SK-N-SH treated with all-trans-retinoic acid at 6 μM for 48 hours (cell line): ENCODE measurements at regions not wholly inside any gene's neighbourhood (a gene's known extent, or its start where the extent isn't known, plus 50 kb on each side); places are given as distances from the start of the nearest gene placed in this dataset.

ENCODE experiments used
- ATAC-seq: fragments of 200-7000 bp; cut with Tn5 transposase; 3 replicates; pipeline ENCODE4 v1.9.1; 2020; ENCODE audit warnings: mild to moderate bottlenecking, moderate library complexity
- ARNTL ChIP-seq: fragments of 450-650 bp; formaldehyde crosslinking; IDR thresholded peaks from 2 replicates; pipeline ENCODE4 v1.5.0; 2020; ENCODE audit warnings: low read depth, mild to moderate bottlenecking, moderate library complexity, borderline replicate concordance
- CSDC2 ChIP-seq: fragments of 250-450 bp; sonication (Bioruptor Pico); IDR thresholded peaks from 2 replicates; pipeline ENCODE4 v1.5.0; 2020; ENCODE audit warnings: mild to moderate bottlenecking, moderate library complexity
- CSRNP3 ChIP-seq: fragments of 250-450 bp; sonication (Bioruptor Pico); IDR thresholded peaks from 2 replicates; pipeline ENCODE4 v1.5.1; 2021; ENCODE audit warnings: mild to moderate bottlenecking, moderate library complexity
- ESRRG ChIP-seq: fragments of 250-450 bp; sonication (Bioruptor Pico); IDR thresholded peaks from 2 replicates; pipeline ENCODE4 v1.6.1; 2021; ENCODE audit warnings: mild to moderate bottlenecking
- GLIS3 ChIP-seq: fragments of 250-450 bp; sonication (Bioruptor Pico); IDR thresholded peaks from 2 replicates; pipeline ENCODE4 v1.5.0; 2020; ENCODE audit warnings: mild to moderate bottlenecking, moderate library complexity
- OSR1 ChIP-seq: fragments of 250-450 bp; sonication (Bioruptor Pico); IDR thresholded peaks from 2 replicates; pipeline ENCODE4 v1.8.0; 2022; ENCODE audit warnings: moderate library complexity, mild to moderate bottlenecking, inconsistent platforms
- PATZ1 ChIP-seq: fragments of 250-450 bp; sonication (Bioruptor Pico); IDR thresholded peaks from 2 replicates; pipeline ENCODE4 v1.8.0; 2020; ENCODE audit warnings: mild to moderate bottlenecking, moderate library complexity, borderline replicate concordance
- PPARA ChIP-seq: fragments of 250-450 bp; sonication (Bioruptor Pico); IDR thresholded peaks from 2 replicates; pipeline ENCODE4 v1.5.0; 2020; ENCODE audit warnings: mild to moderate bottlenecking, borderline replicate concordance
- SNAI2 ChIP-seq: fragments of 250-450 bp; sonication (Bioruptor Pico); IDR thresholded peaks from 2 replicates; pipeline ENCODE4 v1.5.0; 2020; ENCODE audit warnings: mild to moderate bottlenecking, moderate library complexity
- TCF4 ChIP-seq: fragments of 250-450 bp; sonication (Bioruptor Pico); IDR thresholded peaks from 2 replicates; pipeline ENCODE4 v1.8.0; 2021; ENCODE audit warnings: mild to moderate bottlenecking, moderate library complexity, borderline replicate concordance
- ZC3H10 ChIP-seq: fragments of 250-450 bp; sonication (Bioruptor Pico); IDR thresholded peaks from 2 replicates; pipeline ENCODE4 v1.5.1; 2021; ENCODE audit warnings: mild to moderate bottlenecking, moderate library complexity
- ZFP3 ChIP-seq: fragments of 250-450 bp; sonication (Bioruptor Pico); IDR thresholded peaks from 2 replicates; pipeline ENCODE4 v1.5.0; 2020; ENCODE audit warnings: mild to moderate bottlenecking, moderate library complexity
- ZFP30 ChIP-seq: fragments of 450-650 bp; formaldehyde crosslinking; IDR thresholded peaks from 2 replicates; pipeline ENCODE4 v1.5.0; 2022; ENCODE audit warnings: mild to moderate bottlenecking, moderate library complexity
- ZNF565 ChIP-seq: fragments of 450-650 bp; formaldehyde crosslinking; conservative IDR thresholded peaks from 2 replicates; pipeline ENCODE4 v1.5.0; 2020; ENCODE audit warnings: low read depth, mild to moderate bottlenecking, moderate library complexity
- ZNF70 ChIP-seq: fragments of 450-650 bp; formaldehyde crosslinking; IDR thresholded peaks from 2 replicates; pipeline ENCODE4 v1.5.0; 2020; ENCODE audit warnings: mild to moderate bottlenecking, moderate library complexity
- ZNF8 ChIP-seq: fragments of 450-650 bp; formaldehyde crosslinking; IDR thresholded peaks from 2 replicates; pipeline ENCODE4 v1.5.0; 2020; ENCODE audit warnings: mild to moderate bottlenecking, moderate library complexity
- TF ChIP-seq, protein P1 (sequence below): fragments of 250-450 bp; sonication (Bioruptor Pico); IDR thresholded peaks from 2 replicates; pipeline ENCODE4 v1.5.0; 2020; ENCODE audit warnings: mild to moderate bottlenecking, moderate library complexity
- TF ChIP-seq, protein P2 (sequence below): fragments of 250-450 bp; sonication (Bioruptor Pico); IDR thresholded peaks from 2 replicates; pipeline ENCODE4 v1.8.0; 2021; ENCODE audit warnings: low read depth, mild to moderate bottlenecking, moderate library complexity, borderline replicate concordance

DNA sequence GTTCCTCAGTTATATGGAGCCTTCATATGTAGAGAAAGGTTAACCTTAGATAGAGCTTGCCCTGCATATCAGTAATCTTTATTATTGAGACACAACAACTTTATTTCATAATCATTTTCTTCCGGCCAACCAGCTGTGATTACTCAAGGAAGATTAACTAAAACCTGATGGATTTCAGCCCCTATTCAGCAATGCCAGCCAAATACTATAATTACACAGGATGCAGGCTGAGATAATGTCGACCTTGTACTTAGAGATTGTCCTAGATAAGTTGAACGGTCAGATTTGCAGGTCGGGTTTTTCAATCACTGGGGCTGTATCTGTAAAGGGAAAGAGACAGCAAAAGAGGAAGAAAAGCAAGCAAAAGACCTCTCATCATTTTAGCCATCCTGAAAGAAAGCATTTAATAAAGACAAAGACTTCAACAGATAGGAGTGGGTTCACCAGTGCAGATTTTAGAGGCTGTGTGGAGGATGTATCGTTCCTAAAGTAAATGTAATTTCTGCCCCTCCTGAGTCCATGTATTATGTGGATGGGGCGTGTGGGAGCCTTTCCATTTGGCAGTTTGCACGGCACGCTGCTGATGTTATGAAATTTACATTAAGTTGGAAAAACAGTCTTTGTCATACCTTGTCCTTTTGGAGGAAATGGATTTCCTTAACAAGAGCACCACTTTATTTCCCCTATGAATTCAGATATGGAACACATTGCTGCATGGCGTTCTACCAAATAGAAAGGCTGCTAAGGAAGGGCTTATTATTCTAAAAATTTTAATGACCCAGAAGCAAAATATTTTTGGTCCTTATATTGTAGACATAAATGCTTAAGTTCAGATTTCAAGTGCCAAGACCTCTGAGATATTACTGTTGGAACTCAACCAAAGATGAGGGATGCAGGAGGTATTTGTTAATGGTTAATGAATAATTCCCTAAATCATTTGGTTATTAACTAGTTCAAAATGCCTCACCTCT lies 496.7 kb downstream of the SPRY1 start (continued):
- TF ChIP-seq, protein P1, sequence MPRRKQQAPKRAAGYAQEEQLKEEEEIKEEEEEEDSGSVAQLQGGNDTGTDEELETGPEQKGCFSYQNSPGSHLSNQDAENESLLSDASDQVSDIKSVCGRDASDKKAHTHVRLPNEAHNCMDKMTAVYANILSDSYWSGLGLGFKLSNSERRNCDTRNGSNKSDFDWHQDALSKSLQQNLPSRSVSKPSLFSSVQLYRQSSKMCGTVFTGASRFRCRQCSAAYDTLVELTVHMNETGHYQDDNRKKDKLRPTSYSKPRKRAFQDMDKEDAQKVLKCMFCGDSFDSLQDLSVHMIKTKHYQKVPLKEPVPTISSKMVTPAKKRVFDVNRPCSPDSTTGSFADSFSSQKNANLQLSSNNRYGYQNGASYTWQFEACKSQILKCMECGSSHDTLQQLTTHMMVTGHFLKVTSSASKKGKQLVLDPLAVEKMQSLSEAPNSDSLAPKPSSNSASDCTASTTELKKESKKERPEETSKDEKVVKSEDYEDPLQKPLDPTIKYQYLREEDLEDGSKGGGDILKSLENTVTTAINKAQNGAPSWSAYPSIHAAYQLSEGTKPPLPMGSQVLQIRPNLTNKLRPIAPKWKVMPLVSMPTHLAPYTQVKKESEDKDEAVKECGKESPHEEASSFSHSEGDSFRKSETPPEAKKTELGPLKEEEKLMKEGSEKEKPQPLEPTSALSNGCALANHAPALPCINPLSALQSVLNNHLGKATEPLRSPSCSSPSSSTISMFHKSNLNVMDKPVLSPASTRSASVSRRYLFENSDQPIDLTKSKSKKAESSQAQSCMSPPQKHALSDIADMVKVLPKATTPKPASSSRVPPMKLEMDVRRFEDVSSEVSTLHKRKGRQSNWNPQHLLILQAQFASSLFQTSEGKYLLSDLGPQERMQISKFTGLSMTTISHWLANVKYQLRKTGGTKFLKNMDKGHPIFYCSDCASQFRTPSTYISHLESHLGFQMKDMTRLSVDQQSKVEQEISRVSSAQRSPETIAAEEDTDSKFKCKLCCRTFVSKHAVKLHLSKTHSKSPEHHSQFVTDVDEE (CRISPR knock-in tag): peak; percentile 95
- TF ChIP-seq PPARA (CRISPR knock-in tag): no peak
- TF ChIP-seq CSDC2 (CRISPR knock-in tag): 0 out of 2 replicates have a peak, but pooled peaks have one; percentile 29
- TF ChIP-seq GLIS3 (CRISPR knock-in tag): peak; percentile 67

- TF ChIP-seq PPARA (CRISPR knock-in tag) (no peak), OSR1 (CRISPR knock-in tag) (no peak), ZNF70 (CRISPR knock-in tag) (no peak), TCF4 (CRISPR knock-in tag) (no peak), CSDC2 (CRISPR knock-in tag) (no peak), GLIS3 (CRISPR knock-in tag) (no peak), ZFP30 (CRISPR knock-in tag) (no peak), ESRRG (CRISPR knock-in tag) (no peak), SNAI2 (CRISPR knock-in tag) (no peak), CSRNP3 (no peak), ZNF565 (CRISPR knock-in tag) (no peak), ZC3H10 (CRISPR knock-in tag) (no peak), PATZ1 (CRISPR knock-in tag) (no peak), ARNTL (CRISPR knock-in tag) (no peak), ZNF8 (CRISPR knock-in tag) (no peak), ZFP3 (no peak)
- TF ChIP-seq, protein P2, sequence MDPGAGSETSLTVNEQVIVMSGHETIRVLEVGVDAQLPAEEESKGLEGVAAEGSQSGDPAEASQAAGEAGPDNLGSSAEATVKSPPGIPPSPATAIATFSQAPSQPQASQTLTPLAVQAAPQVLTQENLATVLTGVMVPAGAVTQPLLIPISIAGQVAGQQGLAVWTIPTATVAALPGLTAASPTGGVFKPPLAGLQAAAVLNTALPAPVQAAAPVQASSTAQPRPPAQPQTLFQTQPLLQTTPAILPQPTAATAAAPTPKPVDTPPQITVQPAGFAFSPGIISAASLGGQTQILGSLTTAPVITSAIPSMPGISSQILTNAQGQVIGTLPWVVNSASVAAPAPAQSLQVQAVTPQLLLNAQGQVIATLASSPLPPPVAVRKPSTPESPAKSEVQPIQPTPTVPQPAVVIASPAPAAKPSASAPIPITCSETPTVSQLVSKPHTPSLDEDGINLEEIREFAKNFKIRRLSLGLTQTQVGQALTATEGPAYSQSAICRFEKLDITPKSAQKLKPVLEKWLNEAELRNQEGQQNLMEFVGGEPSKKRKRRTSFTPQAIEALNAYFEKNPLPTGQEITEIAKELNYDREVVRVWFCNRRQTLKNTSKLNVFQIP (CRISPR knock-in tag): no peak
- TF ChIP-seq, protein P1 (CRISPR knock-in tag): no peak
- no peak for ATAC-seq
Measured at GRCh38 chr4:123896446-123897071, 500.0 kb downstream of the SPRY1 start.
